ENCODE measurements at regions not wholly inside any gene's neighbourhood (a gene's known extent, or its start where the extent isn't known, plus 50 kb on each side); places are given as distances from the start of the nearest gene placed in this dataset.

GRCh38 chr2:20144861-20145260 is 80.1 kb downstream of the SDC1 start:
- DNase-seq (ENCODE audit: extremely low read depth in 1 of 4, low spot score in 3 of 4) = no peak
- no peaks in the 10 kb centered on the region for H3K9me3 ChIP-seq (replicated peaks; ENCODE audit: control insufficient read depth, insufficient read depth, low read depth, low read length)
- intact Hi-C loops (cut with micrococcal nuclease) = no loop called here
- no peaks in the 10 kb centered on the region for H4K20me1 ChIP-seq (replicated peaks; ENCODE audit: control insufficient read depth, insufficient read depth, low read length)
- H3K36me3 ChIP-seq (ENCODE audit: control insufficient read depth, insufficient read depth, low read length) = no peaks in the 10 kb centered on the region
- no peak overlapping the region for H2AFZ ChIP-seq (ENCODE audit: low read depth, low read length)
- H3K79me2 ChIP-seq (ENCODE audit: control insufficient read depth, insufficient read depth, low read length) = no peaks in the 10 kb centered on the region
- peaks cover 13 to 28% of the 10 kb centered on the region in 2 experiments; a peak in 4 of 5 replicates for H3K4me1 ChIP-seq (replicated peaks in 1 of 2; ENCODE audit: control insufficient read depth in 2 of 2, insufficient read depth in 2 of 2, low read length in 2 of 2)
- in situ Hi-C loops (cut with MboI) = no loop called here
- ChIA-PET POLR2A (no interaction called here), CTCF (ENCODE audit: low intra/inter-chr PET ratio) (no interaction called here)
- no TSS peak for BruUV-seq (replicated peaks)
- WGBS (ENCODE audit: insufficient coverage, low coverage, missing lambda C conversion rate) = 42% methylated on average over 6 of the region's 6 CpGs
- no peak overlapping the region for H3K4me2 ChIP-seq (ENCODE audit: insufficient read depth, low read length)
- H3K9ac ChIP-seq (ENCODE audit: insufficient read depth in 1 of 2, low read depth in 2 of 2, low read length in 2 of 2) = no peak overlapping the region
- H3K9me1 ChIP-seq (ENCODE audit: control insufficient read depth, insufficient read depth, low read length) = no peaks in the 10 kb centered on the region
- TF ChIP-seq BCOR (IDR thresholded peaks at IDR 0.05) (peak; percentile 65; the same call in 1 of the 2 replicates), CHD4 (IDR thresholded peaks at IDR 0.05; ENCODE audit: insufficient read depth, insufficient replicate concordance, low read depth, low read length, poor library complexity, severe bottlenecking) (peak; percentile 24), MCM2 (IDR thresholded peaks at IDR 0.05; ENCODE audit: low read depth) (no peak), HMG20A (CRISPR knock-in tag; conservative IDR thresholded peaks at IDR 0.05) (no peak), RBM25 (IDR thresholded peaks at IDR 0.05; ENCODE audit: low read depth, low read length, severe bottlenecking) (peak; percentile 77), RNF2 (IDR thresholded peaks at IDR 0.05) (no peak), TBP (optimal IDR thresholded peaks at IDR 0.05; ENCODE audit: low read depth, low read length) (no peak), HNRNPUL1 (IDR thresholded peaks at IDR 0.05; ENCODE audit: low read length) (no peak), ZNF212 (CRISPR knock-in tag; IDR thresholded peaks at IDR 0.05) (no peak), TEAD2 (tag; IDR thresholded peaks at IDR 0.05) (no peak)
- TF ChIP-seq, protein P1, sequence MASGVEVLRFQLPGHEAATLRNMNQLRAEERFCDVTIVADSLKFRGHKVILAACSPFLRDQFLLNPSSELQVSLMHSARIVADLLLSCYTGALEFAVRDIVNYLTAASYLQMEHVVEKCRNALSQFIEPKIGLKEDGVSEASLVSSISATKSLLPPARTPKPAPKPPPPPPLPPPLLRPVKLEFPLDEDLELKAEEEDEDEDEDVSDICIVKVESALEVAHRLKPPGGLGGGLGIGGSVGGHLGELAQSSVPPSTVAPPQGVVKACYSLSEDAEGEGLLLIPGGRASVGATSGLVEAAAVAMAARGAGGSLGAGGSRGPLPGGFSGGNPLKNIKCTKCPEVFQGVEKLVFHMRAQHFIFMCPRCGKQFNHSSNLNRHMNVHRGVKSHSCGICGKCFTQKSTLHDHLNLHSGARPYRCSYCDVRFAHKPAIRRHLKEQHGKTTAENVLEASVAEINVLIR (CRISPR knock-in tag; IDR thresholded peaks at IDR 0.05) = no peak
- TF ChIP-seq, protein P2, sequence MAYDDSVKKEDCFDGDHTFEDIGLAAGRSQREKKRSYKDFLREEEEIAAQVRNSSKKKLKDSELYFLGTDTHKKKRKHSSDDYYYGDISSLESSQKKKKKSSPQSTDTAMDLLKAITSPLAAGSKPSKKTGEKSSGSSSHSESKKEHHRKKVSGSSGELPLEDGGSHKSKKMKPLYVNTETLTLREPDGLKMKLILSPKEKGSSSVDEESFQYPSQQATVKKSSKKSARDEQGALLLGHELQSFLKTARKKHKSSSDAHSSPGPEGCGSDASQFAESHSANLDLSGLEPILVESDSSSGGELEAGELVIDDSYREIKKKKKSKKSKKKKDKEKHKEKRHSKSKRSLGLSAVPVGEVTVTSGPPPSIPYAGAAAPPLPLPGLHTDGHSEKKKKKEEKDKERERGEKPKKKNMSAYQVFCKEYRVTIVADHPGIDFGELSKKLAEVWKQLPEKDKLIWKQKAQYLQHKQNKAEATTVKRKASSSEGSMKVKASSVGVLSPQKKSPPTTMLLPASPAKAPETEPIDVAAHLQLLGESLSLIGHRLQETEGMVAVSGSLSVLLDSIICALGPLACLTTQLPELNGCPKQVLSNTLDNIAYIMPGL (CRISPR knock-in tag; IDR thresholded peaks at IDR 0.05) = no peak
- ATAC-seq = no peak
- peaks cover 0 to 4% of the 10 kb centered on the region in 2 experiments; a peak in 1 of 5 replicates for H3K27me3 ChIP-seq (ENCODE audit: control insufficient read depth in 2 of 2, insufficient read depth in 2 of 2, low read length in 2 of 2)
- no peak overlapping the region for H3K4me3 ChIP-seq
- FAIRE-seq = no peak
- H3K27ac ChIP-seq (ENCODE audit: extremely low read depth, low read depth, low read length) = no peak overlapping the region

All from K562 (cell line).